Tibial nerve (tissue), 4 donors: ENCODE measurements at regions not wholly inside any gene's neighbourhood (a gene's known extent, or its start where the extent isn't known, plus 50 kb on each side); places are given as distances from the start of the nearest gene placed in this dataset.

Experiments
- CTCF ChIP-seq, 5 experiments: fragments of 200-600 bp in 3 of 5; fragments of 450-650 bp in 2 of 5; sonication (generic) in 3 of 5; IDR thresholded peaks; one replicate each; pipeline ENCODE4 v1.5.1; 2016 to 2019; ENCODE audit warnings: antibody characterized with exemption in 5 of 5, mild to moderate bottlenecking in 3 of 5, moderate library complexity in 2 of 5
- EP300 ChIP-seq, 2 donors: sonication (generic); formaldehyde crosslinking; IDR thresholded peaks; one replicate each; pipeline ENCODE4 v1.6.1; 2017; ENCODE audit warnings: antibody characterized with exemption in 2 of 2, mild to moderate bottlenecking in 1 of 2
- POLR2A ChIP-seq, 2 donors: fragments of 450-650 bp; IDR thresholded peaks; one replicate each; pipeline ENCODE4 v1.6.1; 2017; ENCODE audit warnings: antibody characterized with exemption in 2 of 2, mild to moderate bottlenecking in 2 of 2, moderate library complexity in 2 of 2

GRCh38 chr13:103983948-103984347 is 917.7 kb upstream of the SLC10A2 start:
- TF ChIP-seq CTCF (IDR thresholded peaks at IDR 0.05) (no peak), POLR2A (IDR thresholded peaks at IDR 0.05) (no peak), EP300 (IDR thresholded peaks at IDR 0.05) (no peak)
